ENCODE measurements at regions not wholly inside any gene's neighbourhood (a gene's known extent, or its start where the extent isn't known, plus 50 kb on each side); places are given as distances from the start of the nearest gene placed in this dataset.

- no peak overlapping the region for H3K4ac ChIP-seq (ENCODE audit: low read depth, low read length)
- no peaks in the 10 kb centered on the region for H3K4me1 ChIP-seq (ENCODE audit: insufficient read depth, low read length)
- no peaks in the 10 kb centered on the region for H3K79me2 ChIP-seq (ENCODE audit: insufficient read depth, low read length)
- H2BK5ac ChIP-seq (ENCODE audit: insufficient read length, low read length), result no peak overlapping the region
- H2BK12ac ChIP-seq (ENCODE audit: insufficient read length, low read depth, low read length), result no peak overlapping the region
- no peak for TF ChIP-seq CTCF (conservative IDR thresholded peaks at IDR 0.05)
- peaks cover 13% of the 10 kb centered on the region for H3K27me3 Mint-ChIP-seq (ENCODE audit: low read depth)
- H3K9ac ChIP-seq (ENCODE audit: extremely low read depth, insufficient read length, low read length), result no peak overlapping the region
- no peak overlapping the region for H3K18ac ChIP-seq (ENCODE audit: insufficient read length, low read depth, low read length)
- H3K27me3 ChIP-seq (ENCODE audit: insufficient read depth, low read length), result no peaks in the 10 kb centered on the region
- H3K27ac Mint-ChIP-seq, result no peak overlapping the region
- no peak overlapping the region for H3K27ac ChIP-seq (ENCODE audit: insufficient read length, low read depth, low read length)
- no peak overlapping the region for H3K4me2 ChIP-seq (ENCODE audit: insufficient read depth, insufficient read length, low read length)
- peaks cover 0 to 5% of the 10 kb centered on the region in 2 experiments; a peak in 1 of 5 replicates for H3K9me3 Mint-ChIP-seq
- peaks cover 2% of the 10 kb centered on the region for H4K20me1 ChIP-seq (ENCODE audit: control insufficient read depth, insufficient read depth, insufficient read length)
- no peak overlapping the region for H2BK20ac ChIP-seq (ENCODE audit: low read depth, low read length, poor library complexity, severe bottlenecking)
- no peak overlapping the region for H4K8ac ChIP-seq (replicated peaks; ENCODE audit: insufficient read length, low read depth, low read length)
- H3T11ph ChIP-seq (ENCODE audit: low read length), result no peak overlapping the region
- H4K91ac ChIP-seq (ENCODE audit: insufficient read length, low read depth, low read length), result no peak overlapping the region
- H3K14ac ChIP-seq (ENCODE audit: insufficient read depth, low read length), result no peak overlapping the region
- no peak overlapping the region for H3K4me3 Mint-ChIP-seq
- H2AFZ ChIP-seq (ENCODE audit: low read length), result no peak overlapping the region
- no peaks in the 10 kb centered on the region for H3K9me3 ChIP-seq (ENCODE audit: control insufficient read depth, low read depth, low read length)
- peaks cover 11 to 13% of the 10 kb centered on the region in 2 experiments for H3K4me1 Mint-ChIP-seq
- DNase-seq, result no peak
- H3K23ac ChIP-seq (ENCODE audit: insufficient read length, low read depth, low read length), result no peak overlapping the region
- no CpG with 5 or more reads among the region's 9 CpGs for WGBS (ENCODE audit: extremely low coverage, insufficient read length, low lambda C conversion rate)
- no peak overlapping the region for H2AK5ac ChIP-seq (ENCODE audit: insufficient read length, low read length)
- no peaks in the 10 kb centered on the region for H3K79me1 ChIP-seq (ENCODE audit: insufficient read depth, low read depth, low read length, poor library complexity, severe bottlenecking)
- H2BK15ac ChIP-seq (ENCODE audit: low read depth, low read length), result no peak overlapping the region
- H3K23me2 ChIP-seq (ENCODE audit: insufficient read length, low read depth, low read length, poor library complexity, severe bottlenecking), result no peaks in the 10 kb centered on the region
- H3K36me3 Mint-ChIP-seq (ENCODE audit: insufficient read depth in 1 of 3, low read depth in 3 of 3), result no peaks in the 10 kb centered on the region; a peak in 1 of 7 replicates
- H2BK120ac ChIP-seq (ENCODE audit: low read depth, low read length, poor library complexity, severe bottlenecking), result no peak overlapping the region
- no peak overlapping the region for H3K56ac ChIP-seq (ENCODE audit: insufficient read length, low read depth, low read length)
- no peak overlapping the region for H4K5ac ChIP-seq (ENCODE audit: insufficient read length, low read depth, low read length)
Measured at GRCh38 chr13:29706923-29707322, 111.4 kb upstream of the SLC7A1 start.

All from H9 (cell line).